IPS-15b (cell line): ENCODE measurements at regions not wholly inside any gene's neighbourhood (a gene's known extent, or its start where the extent isn't known, plus 50 kb on each side); places are given as distances from the start of the nearest gene placed in this dataset.

ENCODE experiments used
- H3K27me3 ChIP-seq: one replicate; pipeline ENCODE4 v1.6.1; 2013; ENCODE audit warnings: low read length; ENCODE audit not compliant: control insufficient read depth, insufficient read depth
- H3K36me3 ChIP-seq: one replicate; pipeline ENCODE4 v1.6.1; 2013; ENCODE audit warnings: low read length; ENCODE audit not compliant: control insufficient read depth, insufficient read depth
- H3K4me1 ChIP-seq: one replicate; pipeline ENCODE4 v1.6.1; 2013; ENCODE audit warnings: mild to moderate bottlenecking, low read length; ENCODE audit not compliant: control insufficient read depth, insufficient read depth
- H3K4me3 ChIP-seq: one replicate; pipeline ENCODE4 v1.5.1; 2013; ENCODE audit warnings: low read depth, low read length
- H3K9ac ChIP-seq: one replicate; pipeline ENCODE4 v1.6.1; 2013; ENCODE audit warnings: low read depth, mild to moderate bottlenecking, low read length
- H3K9me3 ChIP-seq: one replicate; pipeline ENCODE4 v1.6.1; 2013; ENCODE audit warnings: mild to moderate bottlenecking, low read length; ENCODE audit not compliant: control insufficient read depth, insufficient read depth

GRCh38 chr11:45087086-45087899 lies 59.1 kb upstream of the PRDM11 start:
- Histone ChIP-seq H3K4me1 (peaks cover 14% of the 10 kb centered on the region), H3K36me3 (no peaks in the 10 kb centered on the region), H3K4me3 (no peak overlapping the region), H3K9me3 (no peaks in the 10 kb centered on the region), H3K27me3 (no peaks in the 10 kb centered on the region), H3K9ac (no peak overlapping the region)

- Histone ChIP-seq H3K9me3 (no peaks in the 10 kb centered on the region), H3K9ac (no peak overlapping the region), H3K4me1 (peaks cover 14% of the 10 kb centered on the region), H3K27me3 (no peaks in the 10 kb centered on the region), H3K4me3 (no peak overlapping the region), H3K36me3 (no peaks in the 10 kb centered on the region)
Measured at GRCh38 chr11:45087900-45088160, 58.6 kb upstream of the PRDM11 start.

- no peak overlapping the region for H3K9ac ChIP-seq
- no peaks in the 10 kb centered on the region for H3K27me3 ChIP-seq
- no peak overlapping the region for H3K4me3 ChIP-seq
- H3K9me3 ChIP-seq = no peaks in the 10 kb centered on the region
- H3K4me1 ChIP-seq = peaks cover 8% of the 10 kb centered on the region
- no peaks in the 10 kb centered on the region for H3K36me3 ChIP-seq
Measured at GRCh38 chr11:45089251-45089650, 57.2 kb upstream of the PRDM11 start.

- Histone ChIP-seq H3K4me3 (no peak overlapping the region), H3K36me3 (no peaks in the 10 kb centered on the region), H3K27me3 (no peaks in the 10 kb centered on the region), H3K4me1 (peaks cover 8% of the 10 kb centered on the region), H3K9me3 (no peaks in the 10 kb centered on the region), H3K9ac (no peak overlapping the region)
Measured at GRCh38 chr11:45089676-45090499, 56.6 kb upstream of the PRDM11 start.

GRCh38 chr11:45090607-45091006 lies 55.8 kb upstream of the PRDM11 start:
- Histone ChIP-seq H3K4me1 (peaks cover 8% of the 10 kb centered on the region), H3K27me3 (no peaks in the 10 kb centered on the region), H3K4me3 (no peak overlapping the region), H3K9ac (no peak overlapping the region), H3K9me3 (no peaks in the 10 kb centered on the region), H3K36me3 (no peaks in the 10 kb centered on the region)

GRCh38 chr11:45091563-45092403 lies 54.7 kb upstream of the PRDM11 start:
- no peaks in the 10 kb centered on the region for H3K27me3 ChIP-seq
- H3K4me3 ChIP-seq = no peak overlapping the region
- no peaks in the 10 kb centered on the region for H3K36me3 ChIP-seq
- no peak overlapping the region for H3K9ac ChIP-seq
- H3K9me3 ChIP-seq = no peaks in the 10 kb centered on the region
- peaks cover 3% of the 10 kb centered on the region for H3K4me1 ChIP-seq

GRCh38 chr11:45092404-45092785 lies 54.0 kb upstream of the PRDM11 start:
- Histone ChIP-seq H3K9ac (no peak overlapping the region), H3K27me3 (no peaks in the 10 kb centered on the region), H3K9me3 (no peaks in the 10 kb centered on the region), H3K4me3 (no peak overlapping the region), H3K4me1 (no peaks in the 10 kb centered on the region), H3K36me3 (no peaks in the 10 kb centered on the region)

- Histone ChIP-seq H3K9ac (no peak overlapping the region), H3K9me3 (no peaks in the 10 kb centered on the region), H3K36me3 (no peaks in the 10 kb centered on the region), H3K27me3 (no peaks in the 10 kb centered on the region), H3K4me1 (no peaks in the 10 kb centered on the region), H3K4me3 (no peak overlapping the region)
Measured at GRCh38 chr11:45092901-45093760, 53.3 kb upstream of the PRDM11 start.

- Histone ChIP-seq H3K9me3 (no peaks in the 10 kb centered on the region), H3K4me3 (no peak overlapping the region), H3K9ac (no peak overlapping the region), H3K4me1 (no peaks in the 10 kb centered on the region), H3K27me3 (no peaks in the 10 kb centered on the region), H3K36me3 (no peaks in the 10 kb centered on the region)
Measured at GRCh38 chr11:45093761-45094455, 52.5 kb upstream of the PRDM11 start.

- H3K27me3 ChIP-seq = no peaks in the 10 kb centered on the region
- no peaks in the 10 kb centered on the region for H3K4me1 ChIP-seq
- H3K36me3 ChIP-seq = no peaks in the 10 kb centered on the region
- no peak overlapping the region for H3K9ac ChIP-seq
- no peak overlapping the region for H3K4me3 ChIP-seq
- H3K9me3 ChIP-seq = no peaks in the 10 kb centered on the region
Measured at GRCh38 chr11:45094958-45095690, 51.3 kb upstream of the PRDM11 start.
